ENCODE measurements at regions not wholly inside any gene's neighbourhood (a gene's known extent, or its start where the extent isn't known, plus 50 kb on each side); places are given as distances from the start of the nearest gene placed in this dataset.

GRCh38 chr2:37507703-37508102 lies 163.3 kb downstream of the QPCT start:
- DNase-seq (no peak), FAIRE-seq (no peak), ATAC-seq (no peak)
- Histone ChIP-seq H3K36me3 (no peaks in the 10 kb centered on the region), H3K4me3 (no peak overlapping the region), H3K9me3 (no peaks in the 10 kb centered on the region), H3K4me1 (no peaks in the 10 kb centered on the region), H3K27me3 (no peaks in the 10 kb centered on the region), H3K27ac (no peak overlapping the region)
- WGBS, 2 donors: 63 to 78% methylated on average over 6 of the region's 6 CpGs
- intact Hi-C loops (cut with DNase I): no loop called here
- no peak for TF ChIP-seq CTCF (IDR thresholded peaks at IDR 0.05)

GRCh38 chr2:37512971-37513370 lies 158.5 kb downstream of the CDC42EP3 start:
- H3K36me3 ChIP-seq: no peaks in the 10 kb centered on the region
- no peaks in the 10 kb centered on the region for H3K4me1 ChIP-seq
- H3K27ac ChIP-seq: no peak overlapping the region
- no peak overlapping the region for H3K4me3 ChIP-seq
- no peaks in the 10 kb centered on the region for H3K9me3 ChIP-seq
- no peaks in the 10 kb centered on the region for H3K27me3 ChIP-seq
- ATAC-seq (no peak), FAIRE-seq (no peak), DNase-seq (no peak)
- TF ChIP-seq CTCF (IDR thresholded peaks at IDR 0.05): no peak
- intact Hi-C loops (cut with DNase I): no loop called here
- WGBS, 2 donors: 49 to 61% methylated on average over 1 of the region's 1 CpG

GRCh38 chr2:37523814-37524362 lies 147.6 kb downstream of the CDC42EP3 start:
- FAIRE-seq (no peak), ATAC-seq (peak in 3 of 4 donors; percentile 59 to 74 (median 71)), DNase-seq (no peak)
- no peaks in the 10 kb centered on the region for H3K36me3 ChIP-seq
- H3K4me1 ChIP-seq: no peaks in the 10 kb centered on the region
- H3K27me3 ChIP-seq: no peaks in the 10 kb centered on the region
- H3K9me3 ChIP-seq: no peaks in the 10 kb centered on the region
- H3K4me3 ChIP-seq: no peak overlapping the region
- intact Hi-C loops (cut with DNase I): no loop called here
- no peak overlapping the region for H3K27ac ChIP-seq
- no peak for TF ChIP-seq CTCF (IDR thresholded peaks at IDR 0.05)
- 41 to 49% methylated on average over 5 of the region's 5 CpGs for WGBS, 2 donors

- ATAC-seq: no peak
- WGBS, 2 donors: 52 to 68% methylated on average over 4 of the region's 4 CpGs
- H3K27me3 ChIP-seq: no peaks in the 10 kb centered on the region
- no peak for FAIRE-seq
- H3K4me1 ChIP-seq: no peaks in the 10 kb centered on the region
- no peaks in the 10 kb centered on the region for H3K9me3 ChIP-seq
- intact Hi-C loops (cut with DNase I): no loop called here
- DNase-seq: no peak
- no peaks in the 10 kb centered on the region for H3K36me3 ChIP-seq
- H3K27ac ChIP-seq: no peak overlapping the region
- no peak overlapping the region for H3K4me3 ChIP-seq
- no peak for TF ChIP-seq CTCF (IDR thresholded peaks at IDR 0.05)
Measured at GRCh38 chr2:37526323-37526722, 145.1 kb downstream of the CDC42EP3 start.

- no peak for FAIRE-seq
- Histone ChIP-seq H3K27ac (no peak overlapping the region), H3K36me3 (no peaks in the 10 kb centered on the region), H3K9me3 (no peaks in the 10 kb centered on the region), H3K27me3 (no peaks in the 10 kb centered on the region), H3K4me1 (no peaks in the 10 kb centered on the region), H3K4me3 (no peak overlapping the region)
- intact Hi-C loops (cut with DNase I): no loop called here
- peak in 2 of 4 donors; percentile 12 to 32 for ATAC-seq
- TF ChIP-seq CTCF (IDR thresholded peaks at IDR 0.05): no peak
- no peak for DNase-seq
Measured at GRCh38 chr2:37526856-37527255, 144.6 kb downstream of the CDC42EP3 start.

Data from pancreas (tissue), 10 donors.